Keratinocyte (primary cell): ENCODE measurements at regions not wholly inside any gene's neighbourhood (a gene's known extent, or its start where the extent isn't known, plus 50 kb on each side); places are given as distances from the start of the nearest gene placed in this dataset.

Experiments used
- EZH2 ChIP-seq: IDR thresholded peaks from one replicate; pipeline ENCODE4 v1.6.1; 2012; ENCODE audit warnings: inconsistent platforms, mild to moderate bottlenecking, low read length, moderate library complexity
- TF ChIP-seq, protein P1 (sequence below), 3 experiments: IDR thresholded peaks in 1 of 3; conservative IDR thresholded peaks in 1 of 3; optimal IDR thresholded peaks in 1 of 3; 2 replicates in 2 of 3; 3 replicates in 1 of 3; pipeline versions ENCODE3 to v1.5.1; 2011; ENCODE audit warnings: low read length in 3 of 3, mild to moderate bottlenecking in 3 of 3, moderate library complexity in 2 of 3, control low read depth in 1 of 3, inconsistent platforms in 1 of 3; ENCODE audit not compliant: insufficient read depth in 2 of 3; ENCODE audit errors: extremely low read depth in 1 of 3

DNA sequence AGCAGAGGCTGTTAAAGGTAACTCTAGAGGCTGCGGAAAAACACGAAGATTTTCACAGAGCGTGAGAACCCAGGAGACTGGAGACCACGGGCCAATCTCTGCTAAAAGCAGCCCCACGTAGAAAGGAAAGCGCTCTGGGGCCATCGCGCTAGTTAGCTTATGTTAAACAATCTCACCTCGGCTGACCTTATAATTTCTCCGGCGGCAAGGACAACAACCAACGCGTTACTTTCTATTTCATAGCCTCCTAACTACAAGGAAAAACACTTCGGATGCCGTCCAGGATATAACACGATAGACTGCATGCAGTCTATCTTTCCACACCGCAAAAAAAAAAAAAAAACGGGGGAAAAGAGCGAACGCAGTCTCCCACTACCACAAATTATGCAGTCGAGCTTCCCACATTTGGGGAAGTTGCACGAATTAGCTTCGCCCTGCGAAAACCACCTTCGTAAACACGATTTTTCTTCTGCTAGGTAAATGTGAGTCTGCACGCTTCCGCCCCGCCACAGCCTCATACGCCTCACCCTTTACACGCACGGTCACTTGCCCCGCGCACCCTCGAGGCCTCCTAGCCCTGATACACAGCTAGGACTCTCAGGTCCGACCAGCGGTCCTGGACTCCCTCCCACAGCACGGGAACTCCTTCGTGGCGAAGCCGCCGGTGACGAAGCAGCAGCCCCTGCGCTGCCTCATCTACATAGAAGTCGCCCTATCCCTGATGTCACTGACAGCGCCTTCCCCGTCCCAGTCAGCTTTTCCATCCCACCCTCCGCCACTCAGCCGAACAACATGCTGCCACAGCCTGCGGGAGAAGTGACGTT lies 87.8 kb downstream of the PRKAB2 start:
- TF ChIP-seq, protein P1, sequence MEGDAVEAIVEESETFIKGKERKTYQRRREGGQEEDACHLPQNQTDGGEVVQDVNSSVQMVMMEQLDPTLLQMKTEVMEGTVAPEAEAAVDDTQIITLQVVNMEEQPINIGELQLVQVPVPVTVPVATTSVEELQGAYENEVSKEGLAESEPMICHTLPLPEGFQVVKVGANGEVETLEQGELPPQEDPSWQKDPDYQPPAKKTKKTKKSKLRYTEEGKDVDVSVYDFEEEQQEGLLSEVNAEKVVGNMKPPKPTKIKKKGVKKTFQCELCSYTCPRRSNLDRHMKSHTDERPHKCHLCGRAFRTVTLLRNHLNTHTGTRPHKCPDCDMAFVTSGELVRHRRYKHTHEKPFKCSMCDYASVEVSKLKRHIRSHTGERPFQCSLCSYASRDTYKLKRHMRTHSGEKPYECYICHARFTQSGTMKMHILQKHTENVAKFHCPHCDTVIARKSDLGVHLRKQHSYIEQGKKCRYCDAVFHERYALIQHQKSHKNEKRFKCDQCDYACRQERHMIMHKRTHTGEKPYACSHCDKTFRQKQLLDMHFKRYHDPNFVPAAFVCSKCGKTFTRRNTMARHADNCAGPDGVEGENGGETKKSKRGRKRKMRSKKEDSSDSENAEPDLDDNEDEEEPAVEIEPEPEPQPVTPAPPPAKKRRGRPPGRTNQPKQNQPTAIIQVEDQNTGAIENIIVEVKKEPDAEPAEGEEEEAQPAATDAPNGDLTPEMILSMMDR (optimal IDR thresholded peaks at IDR 0.05 in 1 of 3, IDR thresholded peaks at IDR 0.05 in 1 of 3, conservative IDR thresholded peaks at IDR 0.05 in 1 of 3; ENCODE audit: extremely low read depth in 1 of 3, insufficient read depth in 2 of 3, low read length in 3 of 3) = no peak
- TF ChIP-seq EZH2 = no peak
